Activated CD4-positive, alpha-beta T cell treated with anti-CD3 and anti-CD28 coated beads, Interleukin-2, amount 50 U/mL, for 16 hours (primary cell): ENCODE measurements at regions not wholly inside any gene's neighbourhood (a gene's known extent, or its start where the extent isn't known, plus 50 kb on each side); places are given as distances from the start of the nearest gene placed in this dataset.
"Not testable (repeated sequence)": the region's sequence is repeated elsewhere in the genome, so short reads cannot be mapped to it uniquely, and the experiment has no call there.

Experiments
- DNase-seq: peaks from one replicate; pipeline ENCODE4 v3.0.0-alpha.2; 2020

DNA sequence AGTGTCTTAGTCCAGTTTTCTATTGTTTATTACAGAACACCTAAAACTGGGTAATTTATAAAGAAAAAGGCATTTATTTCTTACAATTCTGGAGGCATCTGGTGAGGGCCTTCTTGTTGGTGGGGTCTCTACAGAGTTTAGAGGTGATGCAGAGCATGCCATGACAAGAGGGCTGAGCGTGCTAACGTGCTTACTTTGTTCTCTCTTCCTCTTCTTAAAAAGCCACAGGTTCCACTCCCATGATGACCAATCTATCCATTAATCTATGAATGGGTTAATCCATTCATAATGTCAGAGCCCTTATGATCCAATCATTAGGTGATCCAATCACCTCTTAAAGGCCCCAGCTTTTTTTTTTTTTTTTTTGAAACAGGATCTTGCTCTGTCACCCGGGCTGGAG lies 291.5 kb upstream of the GALNTL6 start:
- no peak for DNase-seq

DNA sequence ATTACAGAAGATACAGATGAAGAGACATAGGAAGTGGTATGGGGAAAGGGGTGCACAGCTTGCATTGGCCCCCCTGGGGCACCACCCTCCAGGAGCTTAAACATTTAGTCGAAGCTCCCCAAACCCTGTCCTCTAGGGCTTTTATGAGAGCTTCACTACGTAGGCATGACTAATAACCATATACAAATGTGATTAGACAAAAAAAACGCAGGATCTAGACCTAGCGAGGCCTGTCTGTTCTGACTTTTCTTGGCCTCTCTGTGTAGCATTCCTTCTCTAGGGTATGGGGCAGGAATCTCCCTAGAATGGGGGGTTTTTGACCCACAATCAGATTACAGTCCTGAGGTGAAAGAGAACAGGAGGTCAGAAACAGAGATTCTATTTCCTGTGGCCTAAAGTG lies 293.7 kb upstream of the GALNTL6 start:
- no peak for DNase-seq

DNA sequence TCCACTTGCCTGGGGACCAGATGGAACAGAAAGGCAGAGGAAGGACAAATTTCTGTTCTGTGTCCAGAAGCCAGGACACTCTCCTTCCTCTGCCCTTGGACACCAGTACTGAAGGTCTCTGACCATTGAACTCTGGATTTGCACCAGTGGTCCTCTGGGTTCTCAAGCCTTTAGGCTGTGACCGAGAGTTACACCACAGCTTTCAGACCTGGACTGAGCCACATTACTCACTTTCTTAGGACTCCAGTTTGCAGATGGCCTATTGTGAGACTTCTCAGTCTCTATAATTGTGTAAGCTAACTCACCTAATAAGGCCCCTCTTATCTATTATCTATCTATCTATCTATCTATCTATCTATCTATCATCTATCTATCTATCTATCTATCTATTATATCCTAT lies 295.3 kb upstream of the GALNTL6 start:
- no peak for DNase-seq

DNA sequence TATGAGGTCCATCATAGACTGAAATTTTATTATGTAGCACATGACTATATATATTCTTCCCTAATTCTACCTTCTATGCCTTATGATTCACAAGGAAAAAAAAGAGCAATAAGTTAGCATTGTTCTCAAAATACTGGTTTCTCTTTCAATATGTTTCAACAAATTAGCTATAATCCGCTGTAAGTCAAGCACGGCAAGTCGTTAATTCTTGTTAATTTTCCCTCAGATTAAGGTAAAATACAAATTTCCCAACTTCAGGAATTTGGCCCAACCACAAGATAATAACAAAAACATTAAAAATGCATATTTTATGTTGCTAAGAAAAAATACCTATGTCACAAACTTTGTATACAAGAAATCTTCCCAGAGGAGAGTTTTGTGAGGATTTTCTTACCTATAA lies 296.5 kb upstream of the GALNTL6 start:
- DNase-seq = no peak

GRCh38 chr4:171484681-171485080 lies 328.5 kb upstream of the GALNTL6 start:
- DNase-seq = no peak

- DNase-seq = no peak
Measured at GRCh38 chr4:171478181-171478580, 335.0 kb upstream of the GALNTL6 start.

- not testable (repeated sequence) for DNase-seq
Measured at GRCh38 chr4:171475111-171475510, 338.1 kb upstream of the GALNTL6 start.

- no peak for DNase-seq
Measured at GRCh38 chr4:171473155-171473554, 340.0 kb upstream of the GALNTL6 start.

DNA sequence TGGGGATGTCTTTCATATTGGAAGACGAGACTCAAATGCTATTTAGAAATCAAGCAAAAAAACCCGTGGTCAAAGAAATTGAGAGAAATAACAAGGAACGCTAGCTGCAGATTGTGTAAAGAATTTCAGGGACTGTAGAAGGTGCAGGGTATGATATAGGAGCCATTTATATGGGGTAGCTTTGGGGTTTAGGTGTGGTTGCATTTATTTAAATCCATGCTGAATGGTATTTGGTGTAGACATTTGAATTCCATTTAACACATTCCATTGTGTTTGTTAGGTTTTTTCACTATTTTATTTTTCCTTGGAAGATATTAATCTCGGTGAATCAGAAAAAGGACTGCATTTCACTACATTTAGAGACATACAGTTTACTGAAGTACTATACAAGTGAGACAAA lies 341.0 kb upstream of the GALNTL6 start:
- no peak for DNase-seq

DNA sequence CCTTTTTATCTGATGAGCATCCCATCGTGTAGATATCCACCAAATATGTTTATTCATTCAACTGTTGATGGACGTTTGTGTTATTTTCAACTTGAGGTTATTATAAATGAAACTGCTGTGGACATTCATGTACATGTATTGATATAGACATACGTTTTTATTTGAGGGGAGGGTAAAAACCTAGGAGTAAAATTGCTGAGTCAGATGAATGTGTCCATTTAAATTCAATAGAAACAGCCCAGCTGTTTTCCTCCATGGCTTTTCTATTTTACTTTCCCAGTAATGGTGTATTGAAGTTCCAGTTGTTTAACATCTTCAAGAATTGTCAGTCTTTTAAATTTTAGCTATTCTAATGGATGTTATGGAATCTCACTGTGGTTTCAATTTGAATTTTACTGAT lies 348.7 kb upstream of the GALNTL6 start:
- DNase-seq = no peak

- DNase-seq = no peak
Measured at GRCh38 chr4:171461191-171461590, 352.0 kb upstream of the GALNTL6 start.

GRCh38 chr4:171448919-171449481 lies 364.2 kb upstream of the GALNTL6 start:
- DNase-seq = no peak

DNA sequence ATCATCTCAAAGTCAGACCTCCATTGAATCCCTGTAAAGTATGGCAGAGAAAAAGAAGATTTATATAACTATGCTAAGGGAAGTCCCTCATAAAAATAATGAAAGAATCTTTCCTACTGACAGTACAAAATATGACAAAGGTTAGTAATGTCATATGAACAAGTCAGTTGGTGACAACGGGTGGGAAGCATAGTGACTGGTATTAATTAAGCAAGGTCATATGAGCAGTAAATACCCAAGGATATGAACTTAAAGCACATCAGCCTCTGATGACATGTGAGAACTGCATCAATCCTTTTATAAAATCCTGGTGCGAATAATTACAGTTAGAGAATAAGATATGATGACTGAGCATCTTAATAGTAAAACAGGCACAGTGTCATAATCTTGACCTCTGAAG lies 364.8 kb upstream of the GALNTL6 start:
- DNase-seq = no peak

DNA sequence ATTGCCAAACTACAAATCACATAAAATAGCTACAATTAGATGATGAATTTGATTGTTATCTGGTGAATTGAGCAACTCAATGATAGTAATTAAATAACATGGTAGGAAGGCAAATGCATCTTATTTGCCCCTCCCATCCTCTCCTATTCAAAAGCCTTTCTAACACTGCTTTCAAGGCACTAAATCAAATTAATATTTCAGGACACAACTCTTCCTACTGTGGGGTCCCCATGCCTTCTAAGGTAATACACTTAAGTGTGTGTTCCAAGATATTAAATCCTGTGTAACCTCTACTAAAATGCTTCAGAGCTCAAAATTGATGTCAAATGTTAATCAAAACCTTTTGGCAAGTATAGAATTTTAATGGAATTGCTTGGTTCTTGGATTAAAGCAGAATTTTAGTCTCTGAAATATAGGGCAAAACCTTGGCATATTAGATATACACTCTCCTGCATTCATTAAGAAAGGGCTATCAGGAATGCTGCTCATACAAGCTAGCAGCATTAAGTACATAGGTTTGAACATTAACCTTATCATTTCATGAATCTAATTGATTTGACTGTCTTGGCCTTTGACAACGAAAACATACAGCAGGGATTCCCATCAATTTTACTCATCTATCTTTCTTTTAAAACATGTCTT lies 371.8 kb upstream of the GALNTL6 start:
- DNase-seq = no peak

DNA sequence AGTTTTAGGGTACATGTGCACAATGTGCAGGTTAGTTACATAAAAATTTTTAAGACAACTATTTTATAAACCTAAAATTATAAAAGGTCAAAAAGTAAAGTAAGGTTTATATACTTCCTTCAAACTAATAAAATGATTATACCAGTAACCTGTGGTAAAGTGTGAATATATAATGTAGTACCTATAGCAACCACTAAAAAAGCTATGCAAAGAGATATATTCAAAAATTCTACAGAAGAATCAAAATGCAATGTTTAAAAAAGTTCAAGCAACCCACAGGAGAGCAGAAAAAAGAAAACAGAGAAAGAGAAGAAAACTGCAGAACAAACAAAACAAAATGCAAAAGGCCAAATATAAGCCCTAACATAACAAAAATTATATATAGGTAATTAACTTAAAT lies 379.5 kb upstream of the GALNTL6 start:
- DNase-seq = no peak

- DNase-seq = no peak
Measured at GRCh38 chr4:171432536-171432935, 380.7 kb upstream of the GALNTL6 start.

- peak; percentile 29 for DNase-seq
Measured at GRCh38 chr4:171430495-171430894, 382.7 kb upstream of the GALNTL6 start.

- no peak for DNase-seq
Measured at GRCh38 chr4:171397175-171397574, 416.0 kb upstream of the GALNTL6 start.

DNA sequence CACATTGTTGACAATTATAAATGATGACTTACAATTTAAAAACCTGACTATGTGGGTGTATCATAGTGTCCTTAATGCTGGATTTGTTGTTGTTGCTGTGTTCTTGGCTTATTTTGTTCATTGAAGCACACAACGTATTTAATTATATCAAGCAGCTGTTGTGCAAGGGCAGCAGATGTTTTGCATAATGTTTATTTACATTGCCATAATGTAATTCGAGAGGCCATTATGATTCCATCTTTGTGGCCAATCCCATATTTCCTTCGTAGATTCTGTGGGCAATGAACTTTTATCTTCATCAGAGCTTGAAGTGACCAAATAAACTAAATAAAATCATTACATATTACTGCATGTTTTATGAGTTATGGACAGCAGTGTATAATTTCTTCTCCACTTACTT lies 422.6 kb upstream of the GALNTL6 start:
- no peak for DNase-seq

DNA sequence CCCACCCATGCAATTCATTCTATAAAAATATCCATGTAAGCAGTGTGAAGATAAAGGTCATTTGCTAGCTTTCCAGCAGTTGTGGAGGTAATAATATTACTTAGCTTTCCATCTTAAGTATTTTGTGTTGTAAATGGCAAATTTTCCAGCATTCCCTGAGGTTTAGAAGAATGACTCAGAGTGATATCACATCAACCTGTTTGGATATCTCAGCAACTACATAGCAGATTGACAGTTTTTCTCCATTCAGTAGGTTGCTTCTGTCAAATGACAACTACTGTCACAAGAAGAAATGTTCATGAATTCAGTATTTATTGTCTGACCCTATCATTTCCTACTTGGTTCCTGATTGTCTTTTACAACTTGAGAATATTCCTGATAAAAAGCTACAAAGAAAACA lies 434.9 kb upstream of the GALNTL6 start:
- DNase-seq = no peak

DNA sequence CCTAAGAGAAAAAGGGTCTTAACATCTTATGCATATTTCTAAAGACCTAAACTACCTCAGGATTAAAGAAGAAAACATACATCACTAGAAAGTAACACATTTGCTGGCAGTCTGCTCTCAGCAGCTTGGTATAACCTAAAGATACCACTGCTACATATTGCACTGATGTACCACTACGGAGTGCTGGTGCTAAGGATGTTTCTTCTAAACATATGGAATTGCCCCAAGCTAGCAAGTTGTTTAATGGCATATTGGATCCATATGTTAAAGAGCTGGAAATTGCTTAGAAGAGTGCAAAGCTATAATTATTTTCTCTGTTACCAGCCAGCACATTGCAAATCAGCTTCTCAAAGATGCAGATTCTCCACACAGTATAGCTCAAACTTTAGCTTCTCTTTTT lies 436.5 kb upstream of the GALNTL6 start:
- DNase-seq = no peak

GRCh38 chr4:171353535-171353934 lies 459.7 kb upstream of the GALNTL6 start:
- DNase-seq = no peak

- no peak for DNase-seq
Measured at GRCh38 chr4:171348090-171348489, 465.1 kb upstream of the GALNTL6 start.

DNA sequence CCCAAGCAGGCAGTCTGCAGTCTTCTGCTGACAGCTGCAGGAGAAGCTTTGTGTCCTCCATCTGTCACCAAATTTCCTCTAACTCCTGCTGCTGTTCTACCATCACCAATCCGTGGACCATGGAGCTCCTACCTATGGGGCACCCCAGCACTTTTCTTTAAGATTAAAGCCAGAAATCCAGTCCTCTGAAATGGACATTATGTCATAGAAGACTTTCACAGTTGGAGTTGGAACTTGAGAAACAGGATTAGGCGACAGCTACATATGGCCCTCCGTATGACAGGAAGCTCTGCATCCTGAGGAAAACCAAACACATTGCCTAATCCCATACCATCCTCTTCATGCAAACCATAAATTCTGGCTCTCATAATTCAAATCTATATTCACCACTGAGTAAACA lies 470.6 kb upstream of the GALNTL6 start:
- no peak for DNase-seq

- no peak for DNase-seq
Measured at GRCh38 chr4:171340258-171340657, 472.9 kb upstream of the GALNTL6 start.
